Nephron progenitor cell (in vitro differentiated cells): ENCODE measurements at regions not wholly inside any gene's neighbourhood (a gene's known extent, or its start where the extent isn't known, plus 50 kb on each side); places are given as distances from the start of the nearest gene placed in this dataset.
A peak's percentile ranks its signal among the peaks of the same experiment; 100 is the strongest.

ENCODE experiments used
- DNase-seq: peaks from one replicate; pipeline ENCODE4 v3.0.0; 2021
- H3K27ac Mint-ChIP-seq: 2 replicates; pipeline ENCODE4 v1.8.0; 2021; ENCODE audit warnings: mild to moderate bottlenecking, moderate library complexity, mixed read lengths
- H3K27me3 Mint-ChIP-seq: 2 replicates; pipeline ENCODE4 v1.8.0; 2021; ENCODE audit warnings: mild to moderate bottlenecking, low read depth, mixed read lengths; ENCODE audit not compliant: poor library complexity
- H3K36me3 Mint-ChIP-seq: 2 replicates; pipeline ENCODE4 v1.8.0; 2021; ENCODE audit warnings: low read depth, mixed read lengths
- H3K4me1 Mint-ChIP-seq: 2 replicates; pipeline ENCODE4 v1.8.0; 2021; ENCODE audit warnings: mixed read lengths
- H3K4me3 Mint-ChIP-seq: 2 replicates; pipeline ENCODE4 v1.8.0; 2021; ENCODE audit warnings: mild to moderate bottlenecking, moderate library complexity, mixed read lengths
- H3K9me3 Mint-ChIP-seq: 2 replicates; pipeline ENCODE4 v1.8.0; 2021; ENCODE audit warnings: mild to moderate bottlenecking, moderate library complexity, mixed read lengths
- CTCF ChIP-seq: fragments of 200-600 bp; sonication (generic); IDR thresholded peaks from 2 replicates; pipeline ENCODE4 v1.5.0; 2021; ENCODE audit warnings: antibody characterized with exemption

DNA sequence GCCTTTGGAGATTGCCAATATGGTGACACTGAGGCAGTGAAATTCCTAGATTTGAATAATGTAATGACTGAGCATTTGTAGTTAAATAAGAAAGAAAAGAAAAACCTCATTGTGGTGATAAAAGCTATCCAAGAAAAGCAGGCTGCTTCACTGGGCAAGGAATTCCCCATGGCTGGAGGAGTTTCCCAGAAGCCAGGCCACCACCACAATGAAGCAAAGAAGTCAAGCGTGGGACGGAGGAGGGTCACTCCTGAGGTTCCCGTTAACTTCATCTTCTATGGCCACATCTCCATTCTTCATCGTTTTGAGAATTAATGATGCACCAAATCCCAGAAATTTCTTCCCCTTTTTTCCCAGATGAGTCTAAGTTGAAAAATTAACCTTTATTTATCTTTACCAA, 185.8 kb upstream of the BCL6 start:
- H3K9me3 Mint-ChIP-seq: no peaks in the 10 kb centered on the region
- H3K27ac Mint-ChIP-seq: peak overlapping the region; percentile 62
- peaks cover 24% of the 10 kb centered on the region for H3K4me1 Mint-ChIP-seq
- no peak for TF ChIP-seq CTCF
- no peaks in the 10 kb centered on the region for H3K36me3 Mint-ChIP-seq
- no peak overlapping the region for H3K4me3 Mint-ChIP-seq
- DNase-seq: no peak
- peaks cover 10% of the 10 kb centered on the region for H3K27me3 Mint-ChIP-seq

DNA sequence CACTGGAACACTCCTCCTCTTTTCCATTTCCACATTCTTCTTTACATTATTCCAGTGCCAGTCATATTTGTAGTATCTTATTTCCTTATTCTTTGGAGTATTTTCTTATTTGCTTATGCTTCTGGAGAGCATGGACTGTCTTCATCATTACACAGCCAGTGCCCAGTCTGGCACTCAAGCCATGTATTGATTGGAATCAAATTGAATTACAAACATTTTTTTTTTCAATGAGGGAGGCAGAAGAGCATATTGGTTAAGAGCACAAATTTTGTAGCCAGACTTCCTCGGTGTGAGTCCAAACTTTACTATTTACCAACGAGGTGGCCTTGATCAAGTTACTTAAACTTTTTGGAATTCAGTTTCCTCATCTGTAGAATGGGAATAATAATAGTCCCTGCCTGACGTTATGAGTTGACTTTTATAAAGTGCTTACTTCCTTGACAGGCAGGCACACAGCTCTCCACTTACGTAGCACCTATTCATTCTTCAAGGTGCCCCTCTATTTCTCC, 186.6 kb upstream of the BCL6 start:
- Mint-ChIP-seq H3K4me1 (peaks cover 28% of the 10 kb centered on the region), H3K9me3 (no peaks in the 10 kb centered on the region), H3K27ac (no peak overlapping the region), H3K4me3 (no peak overlapping the region), H3K36me3 (no peaks in the 10 kb centered on the region), H3K27me3 (peaks cover 8% of the 10 kb centered on the region)
- TF ChIP-seq CTCF: no peak
- DNase-seq: no peak

DNA sequence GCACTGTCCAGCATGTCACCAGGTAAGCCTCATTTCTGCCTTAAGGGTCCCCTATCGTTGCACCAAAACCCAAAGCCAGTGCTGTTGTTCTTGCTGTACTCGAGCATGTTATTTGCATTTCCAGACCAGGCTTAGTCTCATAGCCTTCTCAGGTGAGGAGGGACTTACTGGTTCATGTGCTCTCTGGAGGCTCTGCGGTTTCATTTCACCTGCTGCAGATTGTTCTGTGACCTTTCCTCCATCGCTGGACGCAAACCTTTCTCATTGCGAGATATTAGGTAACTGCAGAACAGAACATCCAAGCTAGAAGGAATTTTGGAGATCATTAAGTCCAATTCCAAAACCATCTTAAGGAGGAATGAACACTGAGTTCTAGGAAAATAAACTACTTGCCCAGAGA, 187.3 kb upstream of the BCL6 start:
- no peaks in the 10 kb centered on the region for H3K9me3 Mint-ChIP-seq
- peaks cover 8% of the 10 kb centered on the region for H3K27me3 Mint-ChIP-seq
- H3K4me1 Mint-ChIP-seq: peaks cover 28% of the 10 kb centered on the region
- no peak for DNase-seq
- H3K4me3 Mint-ChIP-seq: no peak overlapping the region
- TF ChIP-seq CTCF: no peak
- H3K27ac Mint-ChIP-seq: no peak overlapping the region
- no peaks in the 10 kb centered on the region for H3K36me3 Mint-ChIP-seq

GRCh38 chr3:187935623-187936156, 190.4 kb upstream of the BCL6 start:
- no peaks in the 10 kb centered on the region for H3K9me3 Mint-ChIP-seq
- no peaks in the 10 kb centered on the region for H3K36me3 Mint-ChIP-seq
- peaks cover 28% of the 10 kb centered on the region for H3K4me1 Mint-ChIP-seq
- no peak for TF ChIP-seq CTCF
- DNase-seq: peak; percentile 11
- H3K4me3 Mint-ChIP-seq: no peak overlapping the region
- peak overlapping the region; percentile 86 for H3K27ac Mint-ChIP-seq
- H3K27me3 Mint-ChIP-seq: peaks cover 11% of the 10 kb centered on the region

- H3K4me3 Mint-ChIP-seq: no peak overlapping the region
- H3K4me1 Mint-ChIP-seq: peaks cover 18% of the 10 kb centered on the region
- H3K36me3 Mint-ChIP-seq: no peaks in the 10 kb centered on the region
- no peaks in the 10 kb centered on the region for H3K9me3 Mint-ChIP-seq
- no peak for DNase-seq
- peaks cover 11% of the 10 kb centered on the region for H3K27me3 Mint-ChIP-seq
- no peak for TF ChIP-seq CTCF
- no peak overlapping the region for H3K27ac Mint-ChIP-seq
These were observed 191.4 kb upstream of the BCL6 start for GRCh38 chr3:187936676-187937075.

DNA sequence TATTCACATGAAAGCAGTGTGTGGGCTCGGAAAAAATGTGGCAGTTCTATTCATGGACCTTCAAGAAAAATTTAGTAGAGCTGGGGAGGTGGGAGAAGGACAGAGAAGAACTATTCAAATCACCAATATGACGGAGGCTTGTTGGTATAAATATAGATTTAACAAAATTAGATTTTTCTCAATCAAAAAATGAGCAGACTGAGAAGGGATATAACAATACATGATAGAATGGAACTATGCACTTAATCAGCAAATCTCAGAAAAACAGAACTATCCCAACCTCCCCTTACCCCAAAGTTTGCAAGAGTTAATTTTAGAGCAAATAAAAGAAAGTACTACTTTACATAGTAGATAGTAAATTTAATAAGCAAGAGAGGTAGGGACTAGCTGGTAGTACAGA, 194.6 kb upstream of the BCL6 start:
- Mint-ChIP-seq H3K36me3 (no peaks in the 10 kb centered on the region), H3K27ac (no peak overlapping the region), H3K4me3 (no peak overlapping the region), H3K27me3 (peaks cover 4% of the 10 kb centered on the region), H3K9me3 (no peaks in the 10 kb centered on the region), H3K4me1 (peaks cover 16% of the 10 kb centered on the region)
- no peak for DNase-seq
- TF ChIP-seq CTCF: no peak
